CD4-positive, alpha-beta T cell treated with Interleukin-4 for 4 hours (primary cell): ENCODE measurements at regions not wholly inside any gene's neighbourhood (a gene's known extent, or its start where the extent isn't known, plus 50 kb on each side); places are given as distances from the start of the nearest gene placed in this dataset.
"Not testable (repeated sequence)": the region's sequence is repeated elsewhere in the genome, so short reads cannot be mapped to it uniquely, and the experiment has no call there.

Source experiments
- DNase-seq: peaks from one replicate; pipeline ENCODE4 v3.0.0-alpha.2; 2020

DNA sequence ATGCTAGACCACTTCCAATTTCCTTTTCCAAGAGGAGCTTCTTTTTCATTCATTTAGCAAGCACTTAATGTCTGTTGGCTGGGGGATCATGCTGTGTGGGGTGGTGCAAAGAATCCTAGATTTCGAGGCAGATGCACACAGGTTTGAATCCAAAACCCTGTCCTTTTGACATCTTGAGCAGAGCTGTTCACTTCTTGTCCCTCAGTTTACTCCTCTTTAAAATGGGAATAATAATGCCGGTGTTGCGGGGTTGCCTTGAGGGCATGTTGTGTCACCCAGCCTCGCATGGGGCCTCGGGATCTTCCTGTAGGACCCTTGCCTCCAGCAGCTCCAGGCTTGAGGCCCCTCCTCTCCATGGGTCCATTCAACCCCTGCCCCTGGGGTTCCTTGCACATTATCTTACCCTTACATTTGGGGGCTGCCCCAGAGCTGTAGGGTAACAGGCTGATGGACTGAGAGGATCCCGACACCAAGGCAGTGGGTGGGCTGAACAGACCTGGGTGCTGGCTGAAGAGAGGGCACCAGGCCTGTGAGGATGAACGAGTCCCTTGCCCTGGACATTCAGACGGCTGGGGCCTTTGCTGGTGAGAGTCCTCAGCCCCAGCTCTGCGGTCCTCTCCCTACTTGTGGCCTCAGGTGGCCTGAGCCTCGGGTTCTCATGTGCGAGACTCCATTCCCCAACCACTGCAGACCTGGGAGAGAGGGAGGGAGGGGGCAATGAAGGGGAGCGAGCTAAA, 145.8 kb downstream of the BARX1 start:
- no peak for DNase-seq

DNA sequence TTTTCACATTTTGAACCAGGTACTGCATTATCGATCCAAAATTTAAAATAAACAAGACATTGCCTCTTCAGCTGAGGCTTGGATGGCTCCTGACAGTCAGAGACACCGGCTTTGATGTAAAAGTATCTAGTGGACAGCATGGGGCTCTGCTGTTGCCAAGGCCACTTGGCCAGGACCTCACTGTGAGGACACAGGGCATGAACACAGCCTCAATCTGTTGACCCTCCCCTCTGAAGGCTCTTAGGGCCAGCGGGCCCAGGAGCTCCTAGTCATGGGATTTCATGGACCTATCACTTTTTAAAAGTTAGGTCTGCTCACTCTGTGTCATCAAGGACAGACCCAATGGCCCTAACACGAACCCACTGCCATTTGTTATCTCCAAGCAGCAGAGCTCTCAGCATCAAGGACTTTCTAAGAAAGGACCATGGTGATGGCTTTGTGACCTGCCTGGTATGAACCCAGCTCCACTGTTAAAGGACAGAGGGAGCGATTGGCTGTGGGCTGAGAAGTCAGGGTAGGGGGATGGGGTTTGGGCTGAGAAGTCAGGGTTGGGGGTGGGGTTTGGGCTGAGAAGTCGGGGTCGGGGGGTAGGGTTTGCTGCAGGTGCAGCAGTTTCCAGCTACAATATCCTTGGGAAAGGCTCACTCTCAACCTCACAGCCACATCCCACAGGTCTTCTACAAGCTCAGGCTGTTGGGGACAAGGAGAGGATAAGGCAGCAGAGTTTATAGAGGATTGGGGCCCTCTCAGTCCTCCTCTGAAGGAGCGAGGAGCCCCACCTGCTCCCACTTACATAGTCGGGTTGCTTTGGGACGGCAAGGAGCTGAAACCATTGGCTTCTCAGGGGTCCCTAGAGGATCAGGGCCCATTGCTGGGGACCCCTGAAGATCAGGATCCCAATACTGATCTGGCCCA, 146.8 kb downstream of the BARX1 start:
- no peak for DNase-seq

DNA sequence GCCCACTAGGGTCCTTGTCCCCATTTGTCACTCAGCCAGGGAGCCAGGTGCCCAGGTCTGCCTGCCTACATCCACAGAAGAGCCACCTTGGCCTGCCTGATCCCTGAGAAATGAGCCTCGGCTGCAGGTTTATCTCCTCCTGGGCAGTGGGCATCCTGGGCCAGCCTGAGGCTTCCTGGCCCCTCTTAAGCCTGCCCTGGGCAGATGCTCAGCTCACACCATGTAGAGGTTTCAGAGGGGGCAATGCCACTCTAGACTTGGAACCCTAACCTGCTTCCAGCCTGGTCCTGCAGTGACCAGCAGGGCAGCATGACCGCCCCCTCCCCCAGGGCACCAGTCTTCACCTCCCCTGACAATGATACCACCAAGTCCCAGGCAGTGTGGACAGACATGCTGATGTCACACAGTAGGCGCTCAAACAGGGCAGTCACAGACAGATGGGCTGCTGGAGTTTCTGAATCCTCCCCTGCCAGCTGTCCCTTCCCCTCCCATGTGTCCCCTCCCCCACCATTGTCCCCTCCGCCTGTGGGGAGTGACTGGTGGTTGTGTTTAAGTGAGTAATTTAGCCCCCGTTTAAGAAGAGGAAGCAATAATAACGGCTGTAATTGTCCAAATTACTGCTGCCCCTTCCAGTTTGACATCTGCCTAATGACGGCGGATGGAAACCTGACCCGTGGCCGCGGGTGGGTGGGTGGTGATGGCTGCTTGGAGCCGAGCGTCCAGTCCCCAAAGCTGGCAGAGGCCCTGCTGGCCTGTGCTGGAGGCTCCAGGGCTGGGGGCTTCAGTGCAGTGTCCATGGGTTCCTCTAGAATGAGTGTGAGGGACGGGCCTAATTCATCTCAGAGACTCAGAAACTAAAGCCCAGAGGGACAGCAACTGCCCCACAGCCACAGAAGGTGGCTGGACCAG, 147.7 kb downstream of the BARX1 start:
- no peak for DNase-seq

DNA sequence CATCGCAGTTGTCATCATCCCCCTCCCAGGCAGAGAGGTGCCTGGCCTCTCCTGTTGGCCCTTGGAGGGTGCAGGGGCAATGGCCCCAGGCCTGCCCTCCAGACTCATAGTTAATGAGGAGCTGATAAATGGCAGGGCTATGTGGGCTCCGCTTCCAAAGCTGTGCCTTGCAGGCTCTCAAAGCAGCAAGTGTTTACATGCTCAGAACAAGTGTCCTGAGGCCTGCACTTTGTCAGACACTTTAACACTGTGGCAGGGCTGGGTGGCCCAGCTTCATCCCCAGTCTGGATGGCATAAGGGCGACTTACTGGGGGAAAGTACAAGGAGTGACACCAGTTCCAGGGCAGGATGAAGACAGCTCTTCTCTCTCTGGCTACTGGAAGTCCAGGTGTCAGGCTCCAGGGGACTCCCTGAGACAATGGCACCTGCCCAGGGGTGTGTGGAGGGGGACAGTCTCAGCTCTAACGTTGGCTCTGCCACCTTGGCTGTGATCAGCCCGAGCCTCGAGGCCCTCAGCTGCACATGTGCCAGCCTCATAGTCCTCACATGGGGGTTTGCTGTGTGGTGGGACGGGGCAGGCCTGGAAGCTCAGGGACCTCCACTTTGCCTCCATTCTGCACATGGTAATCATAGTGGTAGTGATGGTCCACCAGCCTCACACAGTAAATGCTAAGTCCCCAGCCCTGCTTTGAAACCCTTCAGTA, 153.4 kb downstream of the BARX1 start:
- DNase-seq = no peak

DNA sequence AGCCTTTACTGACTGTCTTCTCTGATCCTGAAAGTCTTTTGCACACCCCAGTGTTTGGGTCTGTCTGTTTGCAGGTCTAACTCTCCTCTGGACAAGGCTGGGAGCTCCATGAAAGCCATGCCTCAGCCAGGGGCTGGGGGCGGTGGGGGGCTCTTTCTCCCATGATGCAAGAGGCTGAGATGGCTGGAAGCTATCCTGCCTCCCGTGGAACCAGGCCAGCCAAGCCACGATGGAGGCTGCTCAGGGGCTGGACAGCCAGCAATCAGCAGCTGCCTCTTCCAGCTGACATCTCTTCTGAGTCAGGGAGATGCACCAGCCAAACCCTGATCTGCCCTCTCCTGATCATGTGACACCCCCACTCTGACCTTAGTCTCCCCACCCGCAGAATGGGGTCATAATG, 154.0 kb downstream of the BARX1 start:
- DNase-seq = no peak

DNA sequence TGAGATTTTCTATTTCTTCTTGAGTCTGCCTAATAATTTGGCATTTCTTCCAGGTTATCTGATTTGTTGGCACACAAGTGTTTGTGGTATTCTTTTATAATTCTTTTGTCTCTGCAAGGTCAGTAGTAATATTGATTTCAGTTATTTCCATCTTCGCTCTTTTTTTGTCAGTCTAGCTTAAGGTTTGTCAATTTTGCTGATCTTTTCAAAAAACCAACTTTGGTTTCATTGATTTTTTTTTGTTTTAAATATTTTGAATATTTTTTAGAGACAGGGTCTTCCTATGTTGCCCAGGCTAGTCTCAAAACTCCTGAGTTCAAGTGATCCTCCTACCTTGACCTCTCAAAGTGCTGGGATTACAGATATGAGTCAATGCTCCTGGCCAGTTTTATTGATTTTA, 162.8 kb downstream of the BARX1 start:
- DNase-seq = no peak

DNA sequence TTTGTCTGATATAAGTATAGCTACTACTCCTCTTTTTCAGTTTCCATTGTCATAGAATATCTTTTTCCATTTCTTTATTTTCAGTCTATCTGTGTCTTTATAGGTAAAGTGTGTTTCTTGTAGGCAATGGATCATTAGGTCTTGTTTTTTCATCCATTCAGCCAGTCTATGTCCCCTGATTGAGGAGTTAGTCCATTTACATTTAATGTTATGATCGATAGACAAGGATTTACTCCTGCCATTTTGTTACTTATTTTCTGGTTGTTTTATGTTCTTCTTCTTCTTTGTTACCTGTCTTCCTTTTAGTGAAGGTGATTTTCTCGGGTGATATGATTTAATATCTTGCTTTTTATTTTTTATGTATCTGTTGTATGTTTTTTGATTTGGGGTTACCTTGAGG, 169.0 kb downstream of the BARX1 start:
- no peak for DNase-seq

DNA sequence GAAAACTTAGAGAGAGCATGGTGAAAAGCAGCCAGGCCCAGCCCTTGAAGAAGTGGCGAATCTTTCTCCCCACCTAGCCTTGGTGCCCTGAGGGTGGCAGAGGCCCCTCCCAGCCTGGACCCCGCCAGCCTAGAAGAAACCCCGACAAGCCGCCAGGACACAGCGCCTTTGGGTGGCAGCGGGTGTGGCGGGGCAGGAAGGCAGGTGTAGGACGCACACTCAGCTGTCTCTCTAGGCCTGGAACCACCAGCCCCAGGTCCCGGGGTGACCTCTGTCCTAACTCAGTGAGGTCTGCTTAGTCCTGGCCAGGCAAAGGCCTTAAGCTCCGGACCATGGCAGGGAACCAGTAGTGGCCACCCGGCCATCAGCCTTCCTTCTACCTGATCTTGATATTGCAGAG, 178.3 kb downstream of the BARX1 start:
- DNase-seq = no peak

DNA sequence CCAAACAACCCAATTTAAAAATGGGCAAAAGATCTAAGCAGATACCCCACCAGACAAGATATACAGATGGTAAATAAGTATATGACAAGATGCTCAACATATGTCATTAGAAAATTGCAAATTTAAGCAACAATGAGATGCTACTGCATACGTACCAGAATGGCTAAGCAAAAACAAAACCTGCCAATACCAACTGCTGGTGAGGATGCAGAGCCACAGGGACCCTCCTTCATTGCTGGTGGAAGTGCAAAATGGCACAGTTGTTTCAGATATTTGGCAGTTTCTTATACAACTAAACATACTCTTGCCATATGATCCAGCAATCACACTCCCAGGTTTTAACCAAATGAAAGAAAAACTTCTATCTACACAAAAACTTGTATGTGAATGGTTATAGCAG, 178.9 kb downstream of the BARX1 start:
- no peak for DNase-seq

DNA sequence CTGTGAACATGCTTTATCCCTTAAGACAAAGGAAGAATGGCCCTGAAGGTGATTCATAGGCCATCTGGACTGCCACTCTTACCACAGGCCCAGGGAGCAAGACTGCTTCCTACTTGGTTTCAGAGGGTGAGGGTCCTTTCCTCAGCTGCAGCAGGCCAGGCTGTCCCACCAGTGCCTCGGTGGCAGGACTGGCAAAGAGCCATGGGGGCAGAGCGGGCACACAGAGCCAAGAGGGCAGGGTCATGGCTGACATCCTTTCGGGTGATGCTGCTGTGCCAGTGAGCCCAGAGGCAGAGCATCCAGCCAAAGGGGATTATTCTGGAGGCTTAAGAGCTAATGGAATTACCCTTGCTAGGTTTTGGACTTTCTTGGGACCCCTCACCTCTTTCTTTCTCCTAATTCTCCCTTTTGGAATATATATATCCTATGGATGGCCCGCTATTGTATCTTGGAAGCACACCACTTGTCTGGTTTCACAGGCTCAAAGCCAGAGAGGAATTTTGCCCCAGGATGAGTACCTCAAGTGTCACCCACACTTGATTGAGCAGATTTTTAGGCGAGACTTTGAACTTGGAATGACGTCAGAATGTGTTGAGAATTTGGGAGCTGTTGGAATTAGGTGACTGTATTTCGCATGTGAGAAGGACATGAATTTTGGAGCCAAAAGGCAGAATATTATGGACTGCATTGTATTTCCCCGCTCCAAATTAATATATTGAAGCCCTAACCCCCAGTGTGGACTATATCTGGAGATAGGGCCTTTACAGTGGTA, 180.6 kb downstream of the BARX1 start:
- no peak for DNase-seq

DNA sequence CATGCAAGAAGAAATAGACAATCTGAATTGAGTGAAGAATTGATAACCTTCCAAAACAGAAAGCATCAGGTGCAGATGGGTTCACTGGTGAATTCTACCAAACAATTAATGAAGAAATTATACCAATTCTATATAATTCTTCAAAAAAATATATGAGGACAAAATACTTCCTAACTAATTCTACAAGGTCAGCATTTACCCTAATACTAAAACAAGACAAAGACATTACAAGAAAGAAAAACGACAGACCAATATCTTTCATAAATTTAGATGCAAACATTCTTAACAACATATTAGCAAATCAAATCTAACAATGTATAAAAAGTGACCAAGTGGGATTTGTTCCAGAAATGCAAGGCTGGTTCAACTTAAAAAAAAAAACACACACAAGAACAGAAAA, 183.9 kb downstream of the BARX1 start:
- no peak for DNase-seq

DNA sequence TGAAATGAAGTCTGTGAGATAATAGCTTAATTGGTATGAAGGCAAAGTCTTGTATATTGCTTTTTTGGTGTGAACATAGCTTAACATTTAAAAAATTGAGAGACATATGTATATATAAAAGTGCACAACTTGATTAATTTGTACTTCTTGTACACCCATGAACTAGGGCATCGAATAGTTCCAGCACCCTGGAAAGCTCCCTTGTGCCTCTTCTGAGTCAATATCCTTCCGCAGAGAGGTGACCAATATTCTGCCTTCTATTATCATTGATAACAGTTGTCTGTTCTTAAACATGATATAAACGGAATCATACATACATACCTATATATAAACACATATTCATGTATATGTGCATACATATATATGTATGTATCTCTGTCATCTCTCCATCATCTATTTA, 185.4 kb downstream of the PHF2 start:
- no peak for DNase-seq

DNA sequence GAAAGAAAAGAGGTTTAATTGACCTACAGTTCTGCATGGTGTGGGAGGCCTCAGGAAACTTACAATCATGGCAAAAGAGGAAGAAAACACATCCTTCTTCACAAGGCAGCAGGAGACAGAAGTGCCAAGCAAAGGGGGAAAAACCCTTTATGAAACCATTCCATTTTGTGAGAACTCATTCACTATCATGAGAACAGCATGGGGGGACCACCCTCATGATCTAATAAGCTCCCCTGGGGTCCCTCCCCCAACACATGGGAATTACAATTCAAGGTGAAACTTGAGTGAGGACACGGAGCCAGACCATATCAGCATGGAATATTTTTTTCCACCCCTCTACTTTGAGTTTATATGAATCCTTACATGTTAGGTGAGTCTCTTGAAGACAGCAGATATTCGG, 173.7 kb downstream of the PHF2 start:
- DNase-seq = no peak

DNA sequence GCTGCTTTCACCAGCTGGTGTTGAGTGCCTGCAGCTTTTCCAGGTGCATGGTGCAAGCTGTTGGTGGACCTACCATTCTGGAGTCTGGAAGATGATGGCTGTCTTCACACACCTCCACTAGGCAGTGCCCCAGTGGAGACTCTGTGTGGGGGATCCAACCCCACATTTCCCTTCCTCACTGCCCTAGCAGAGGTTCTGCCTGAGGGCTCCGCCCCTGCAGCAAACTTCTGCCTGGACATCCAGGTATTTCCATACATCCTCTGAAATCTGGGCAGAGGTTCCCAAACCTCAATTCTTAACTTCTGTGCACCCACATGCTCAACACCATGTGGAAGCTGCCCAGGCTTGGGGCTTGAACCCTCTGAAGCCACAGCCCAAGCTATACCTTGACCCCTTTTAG, 172.4 kb downstream of the PHF2 start:
- not testable (repeated sequence) for DNase-seq

DNA sequence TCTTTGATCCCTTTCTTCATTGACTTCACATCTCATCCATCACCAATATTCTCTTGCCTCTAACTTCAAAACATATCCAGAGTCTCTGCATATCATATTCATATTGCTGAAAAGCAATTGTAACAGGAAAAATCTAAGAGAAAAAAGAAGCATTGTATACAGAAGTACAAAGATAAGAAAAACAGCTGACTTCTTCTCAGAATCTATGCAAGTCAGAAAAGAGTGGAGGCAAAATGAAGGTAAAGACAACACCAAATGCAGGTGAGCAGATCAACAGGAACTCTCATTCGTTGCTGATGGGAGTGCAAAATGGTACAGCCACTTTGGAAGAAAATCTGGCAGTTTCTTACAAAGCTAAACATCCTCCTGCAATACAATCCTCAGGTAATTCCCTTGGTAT, 155.6 kb downstream of the PHF2 start:
- DNase-seq = no peak

DNA sequence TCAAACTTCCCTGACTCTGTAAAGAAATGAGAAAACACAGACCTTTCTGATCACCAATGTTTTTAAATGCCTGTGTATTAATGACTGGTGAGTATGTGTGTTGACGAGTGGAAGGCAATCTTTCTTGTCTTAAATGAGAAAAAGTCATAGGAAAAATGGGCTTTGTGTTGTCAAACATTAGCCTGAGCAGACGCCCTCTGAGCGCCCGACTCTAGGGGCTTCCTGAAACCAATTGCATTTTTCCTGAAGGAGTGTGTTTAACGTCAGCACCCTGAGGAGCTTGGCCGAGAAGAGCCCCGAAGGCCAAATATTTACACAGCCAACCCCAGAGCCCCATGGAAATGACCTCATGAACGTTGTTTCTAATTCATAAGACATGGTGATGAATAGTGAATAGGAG, 154.3 kb downstream of the PHF2 start:
- DNase-seq = no peak

DNA sequence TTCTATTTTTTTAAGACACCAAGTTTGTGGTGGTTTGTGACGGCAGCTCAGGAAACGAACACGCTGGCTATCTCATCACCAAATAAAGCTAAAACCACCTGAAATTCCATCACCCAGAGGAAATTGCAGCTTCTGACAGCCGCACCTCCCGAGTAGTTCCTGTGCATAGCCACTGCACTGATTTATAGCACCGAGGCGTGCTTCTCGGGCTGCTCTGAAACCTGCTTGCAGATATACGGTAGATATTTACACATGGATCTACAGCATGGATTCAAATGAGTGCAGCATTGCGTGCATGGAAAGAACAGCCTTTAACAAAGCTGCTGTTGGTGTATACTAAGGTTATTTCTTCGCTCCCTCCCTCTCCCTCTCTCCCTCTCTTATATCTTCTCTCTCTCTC, 153.8 kb downstream of the PHF2 start:
- DNase-seq = no peak
